HepG2 (cell line): ENCODE measurements at regions not wholly inside any gene's neighbourhood (a gene's known extent, or its start where the extent isn't known, plus 50 kb on each side); places are given as distances from the start of the nearest gene placed in this dataset.

ENCODE experiments used
- ATAC-seq: fragments of 200-7000 bp; cut with Tn5 transposase; 3 replicates; pipeline ENCODE4 v1.9.1; 2020; ENCODE audit warnings: mild to moderate bottlenecking, moderate library complexity
- BruUV-seq: library from RNA; stranded (reverse); fragments of 400-500 nt; replicated peaks from 2 replicates; lab custom pipeline; 2021; lab: Mats Ljungman, UMichigan
- CTCF ChIA-PET: fragments of 300-600 bp; formaldehyde crosslinking; extraction: SDS; loops from one replicate; lab custom pipeline; 2021; ENCODE audit warnings: low total read pairs, inconsistent platforms, low intra/inter-chr PET ratio; lab: Yijun Ruan, JAX
- POLR2A ChIA-PET: fragments of 350-600 bp; sonication (Branson Sonifier 250); formaldehyde crosslinking; loops from one replicate; lab custom pipeline; 2020; ENCODE audit warnings: antibody characterized with exemption, inconsistent platforms; lab: Yijun Ruan, JAX
- DNase-seq: peaks from one replicate; pipeline ENCODE4 v3.0.0-alpha.2; 2015; ENCODE audit warnings: low spot score
- FAIRE-seq: peaks from 3 replicates; lab custom pipeline; 2011; peaks lifted over from hg19 to GRCh38; lab: Jason Lieb, UNC
- H2AFZ ChIP-seq: one replicate; pipeline ENCODE4 v1.6.1; 2011; ENCODE audit warnings: low read length, inconsistent platforms
- H3K27ac ChIP-seq: fragments of 300-600 bp; 3 replicates; pipeline ENCODE4 v1.8.0; 2011; ENCODE audit warnings: mixed run types, mild to moderate bottlenecking, mixed read lengths, low read length, inconsistent platforms; ENCODE audit not compliant: insufficient read depth; ENCODE audit errors: extremely low read length
- H3K27me3 ChIP-seq, 2 experiments: fragments of 200-600 bp in 1 of 2; 2 replicates in 1 of 2; 3 replicates in 1 of 2; pipeline versions ENCODE4 v1.6.0 to v1.8.0; 2011; ENCODE audit warnings: low read length in 2 of 2, mild to moderate bottlenecking in 2 of 2, moderate library complexity in 2 of 2, inconsistent platforms in 1 of 2; ENCODE audit not compliant: insufficient read depth in 2 of 2, control insufficient read depth in 1 of 2
- H3K36me3 ChIP-seq, 2 experiments: fragments of 200-600 bp in 1 of 2; replicated peaks in 1 of 2; 2 replicates in 1 of 2; 3 replicates in 1 of 2; pipeline versions ENCODE4 v1.5.1 to v1.8.0; 2011; ENCODE audit warnings: low read length in 2 of 2, inconsistent platforms in 1 of 2; ENCODE audit not compliant: insufficient read depth in 2 of 2, control insufficient read depth in 1 of 2
- H3K4me1 ChIP-seq: 2 replicates; pipeline ENCODE4 v1.5.1; 2012; ENCODE audit warnings: low read length, inconsistent platforms; ENCODE audit not compliant: insufficient read depth
- H3K4me2 ChIP-seq: 2 replicates; pipeline ENCODE4 v1.6.0; 2011; ENCODE audit warnings: low read depth, low read length, inconsistent platforms
- H3K4me3 ChIP-seq, 3 experiments: fragments of 200-600 bp in 1 of 3; sonication (generic), shearing (Covaris generic) in 1 of 3; replicated peaks in 1 of 3; 2 replicates each; pipeline ENCODE4 v1.5.1; 2011 to 2016; ENCODE audit warnings: low read length in 3 of 3, inconsistent platforms in 2 of 3, low read depth in 2 of 3, mild to moderate bottlenecking in 2 of 3, control low read depth in 1 of 3, mixed read lengths in 1 of 3; ENCODE audit not compliant: insufficient read depth in 1 of 3
- H3K79me2 ChIP-seq: one replicate; pipeline ENCODE4 v1.6.1; 2011; ENCODE audit warnings: low read length, inconsistent platforms; ENCODE audit not compliant: insufficient read depth
- H3K9ac ChIP-seq: 2 replicates; pipeline ENCODE4 v1.6.0; 2011; ENCODE audit warnings: mild to moderate bottlenecking, low read depth, low read length, inconsistent platforms; ENCODE audit not compliant: insufficient read depth
- H3K9me3 ChIP-seq: 2 replicates; pipeline ENCODE4 v1.5.1; 2012; ENCODE audit warnings: mild to moderate bottlenecking, low read length
- H4K20me1 ChIP-seq: 2 replicates; pipeline ENCODE4 v1.6.0; 2011; ENCODE audit warnings: inconsistent platforms, mild to moderate bottlenecking, low read length, moderate library complexity; ENCODE audit not compliant: insufficient read depth
- ARNTL ChIP-seq: sonication (generic); formaldehyde crosslinking; IDR thresholded peaks from 2 replicates; pipeline ENCODE4 v1.4.0; 2020; ENCODE audit warnings: mild to moderate bottlenecking, missing genetic modification reagents
- FOXO1 ChIP-seq: sonication (generic); formaldehyde crosslinking; IDR thresholded peaks from 2 replicates; pipeline ENCODE4 v1.4.0; 2020; ENCODE audit warnings: missing genetic modification reagents
- GLI4 ChIP-seq: sonication (generic); formaldehyde crosslinking; IDR thresholded peaks from 2 replicates; pipeline ENCODE4 v1.5.1; 2020; ENCODE audit warnings: missing genetic modification reagents, mild to moderate bottlenecking, moderate library complexity, borderline replicate concordance
- GTF2F1 ChIP-seq: fragments of 150-350 bp; IDR thresholded peaks from 2 replicates; pipeline ENCODE4 v1.6.1; 2014; ENCODE audit warnings: low read length
- KDM5A ChIP-seq: fragments of 200-600 bp; sonication (generic); IDR thresholded peaks from 2 replicates; pipeline ENCODE4 v1.7.0; 2018; ENCODE audit warnings: antibody characterized with exemption, mild to moderate bottlenecking, low read length, borderline replicate concordance
- KMT2A ChIP-seq: sonication (generic); formaldehyde crosslinking; IDR thresholded peaks from 2 replicates; pipeline ENCODE4 v1.4.0; 2020; ENCODE audit warnings: missing genetic modification reagents
- NR0B2 ChIP-seq: sonication (generic); formaldehyde crosslinking; IDR thresholded peaks from 2 replicates; pipeline ENCODE4 v1.4.0; 2020; ENCODE audit warnings: mild to moderate bottlenecking, missing genetic modification reagents
- TEAD3 ChIP-seq: optimal IDR thresholded peaks from 2 replicates; pipeline ENCODE3; 2016; ENCODE audit warnings: borderline replicate concordance
- TOE1 ChIP-seq: sonication (generic); formaldehyde crosslinking; IDR thresholded peaks from 2 replicates; pipeline ENCODE4 v1.4.0; 2020; ENCODE audit warnings: mild to moderate bottlenecking, missing genetic modification reagents
- U2AF1 ChIP-seq: fragments of 200-400 bp; formaldehyde crosslinking; optimal IDR thresholded peaks from 2 replicates; pipeline ENCODE3; 2017; ENCODE audit warnings: mild to moderate bottlenecking, low read depth, low read length
- ZKSCAN5 ChIP-seq: sonication (generic); formaldehyde crosslinking; IDR thresholded peaks from 2 replicates; pipeline ENCODE4 v1.5.1; 2020; ENCODE audit warnings: mild to moderate bottlenecking, missing genetic modification reagents
- ZMAT3 ChIP-seq: sonication (generic); formaldehyde crosslinking; conservative IDR thresholded peaks from 2 replicates; pipeline ENCODE4 v1.7.0; 2021; ENCODE audit warnings: missing genetic modification reagents
- ZNF441 ChIP-seq: sonication (generic); formaldehyde crosslinking; IDR thresholded peaks from 2 replicates; pipeline ENCODE4 v1.7.0; 2021; ENCODE audit warnings: missing genetic modification reagents, borderline replicate concordance
- ZNF543 ChIP-seq: sonication (generic); formaldehyde crosslinking; IDR thresholded peaks from 2 replicates; pipeline ENCODE4 v1.4.0; 2020; ENCODE audit warnings: mild to moderate bottlenecking, missing genetic modification reagents
- ZNF619 ChIP-seq: sonication (generic); formaldehyde crosslinking; IDR thresholded peaks from 2 replicates; pipeline ENCODE4 v1.4.0; 2020; ENCODE audit warnings: mild to moderate bottlenecking, missing genetic modification reagents
- ZNF83 ChIP-seq: sonication (generic); formaldehyde crosslinking; IDR thresholded peaks from 2 replicates; pipeline ENCODE4 v1.4.0; 2020; ENCODE audit warnings: missing genetic modification reagents, mild to moderate bottlenecking, borderline replicate concordance
- ZSCAN22 ChIP-seq: sonication (generic); formaldehyde crosslinking; IDR thresholded peaks from 2 replicates; pipeline ENCODE4 v1.4.0; 2020; ENCODE audit warnings: mild to moderate bottlenecking, missing genetic modification reagents
- WGBS: methylation state at CpG from one replicate; pipeline ENCODE4 v1.1.6; 2017; ENCODE audit warnings: low lambda C conversion rate; 5-methylcytosine and 5-hydroxymethylcytosine counted together
- in situ Hi-C: cut with HindIII; loops from 2 replicates; pipeline ENCODE4 v1.10.0; 2017; ENCODE audit warnings: low pct_unique_long_range_greater_than_20kb; ENCODE audit not compliant: extremely low pct_ligation_motif_present
- intact Hi-C: fragments of 100-400 bp; cut with micrococcal nuclease; formaldehyde crosslinking; loops from one replicate; pipeline ENCODE4 v1.10.0; 2022; ENCODE audit not compliant: unreplicated experiment

GRCh38 chr1:87899746-87900145 lies 571.1 kb downstream of the LMO4 start:
- Histone ChIP-seq H3K27me3 (no peaks in the 10 kb centered on the region; a peak in 1 of 5 replicates), H3K79me2 (no peaks in the 10 kb centered on the region), H3K9ac (no peak overlapping the region), H3K9me3 (no peaks in the 10 kb centered on the region), H4K20me1 (no peaks in the 10 kb centered on the region), H3K4me2 (no peak overlapping the region), H2AFZ (no peak overlapping the region), H3K4me1 (no peaks in the 10 kb centered on the region), H3K4me3 (no peak overlapping the region), H3K36me3 (no peaks in the 10 kb centered on the region), H3K27ac (no peak overlapping the region)
- TF ChIP-seq GTF2F1 (no peak), ZKSCAN5 (CRISPR knock-in tag) (no peak), GLI4 (CRISPR knock-in tag) (no peak), ZNF543 (CRISPR knock-in tag) (no peak), FOXO1 (CRISPR knock-in tag) (no peak), ZNF83 (CRISPR knock-in tag) (no peak), KDM5A (no peak), TEAD3 (CRISPR knock-in tag) (no peak), KMT2A (CRISPR knock-in tag) (no peak), TOE1 (no peak), NR0B2 (CRISPR knock-in tag) (no peak), ZMAT3 (CRISPR knock-in tag) (no peak), U2AF1 (no peak), ZSCAN22 (CRISPR knock-in tag) (no peak), ARNTL (CRISPR knock-in tag) (no peak), ZNF619 (CRISPR knock-in tag) (no peak), ZNF441 (CRISPR knock-in tag) (no peak)
- intact Hi-C loops, result loop anchor here (10.0 kb wide), 1 partner anchor 65 kb away; no protein-coding TSS in a partner anchor
- in situ Hi-C loops, result no loop called here
- 18% methylated on average over 3 of the region's 3 CpGs for WGBS
- no TSS peak for BruUV-seq
- CTCF ChIA-PET, result no interaction called here
- DNase-seq (no peak), FAIRE-seq (no peak), ATAC-seq (no peak)
- POLR2A ChIA-PET, result no interaction called here
